Stimulated activated CD4-positive, alpha-beta T cell treated with anti-CD3 and anti-CD28 coated beads, Interleukin-12 subunit alpha, Interleukin-12 subunit beta, amount 100 ng/mL, for 24 hours (primary cell): ENCODE measurements at regions not wholly inside any gene's neighbourhood (a gene's known extent, or its start where the extent isn't known, plus 50 kb on each side); places are given as distances from the start of the nearest gene placed in this dataset.
"Not testable (repeated sequence)": the region's sequence is repeated elsewhere in the genome, so short reads cannot be mapped to it uniquely, and the experiment has no call there.

ENCODE experiments used
- DNase-seq, 2 experiments: peaks; one replicate each; pipeline ENCODE4 v3.0.0-alpha.2; 2020; ENCODE audit warnings: low read depth in 2 of 2

DNA sequence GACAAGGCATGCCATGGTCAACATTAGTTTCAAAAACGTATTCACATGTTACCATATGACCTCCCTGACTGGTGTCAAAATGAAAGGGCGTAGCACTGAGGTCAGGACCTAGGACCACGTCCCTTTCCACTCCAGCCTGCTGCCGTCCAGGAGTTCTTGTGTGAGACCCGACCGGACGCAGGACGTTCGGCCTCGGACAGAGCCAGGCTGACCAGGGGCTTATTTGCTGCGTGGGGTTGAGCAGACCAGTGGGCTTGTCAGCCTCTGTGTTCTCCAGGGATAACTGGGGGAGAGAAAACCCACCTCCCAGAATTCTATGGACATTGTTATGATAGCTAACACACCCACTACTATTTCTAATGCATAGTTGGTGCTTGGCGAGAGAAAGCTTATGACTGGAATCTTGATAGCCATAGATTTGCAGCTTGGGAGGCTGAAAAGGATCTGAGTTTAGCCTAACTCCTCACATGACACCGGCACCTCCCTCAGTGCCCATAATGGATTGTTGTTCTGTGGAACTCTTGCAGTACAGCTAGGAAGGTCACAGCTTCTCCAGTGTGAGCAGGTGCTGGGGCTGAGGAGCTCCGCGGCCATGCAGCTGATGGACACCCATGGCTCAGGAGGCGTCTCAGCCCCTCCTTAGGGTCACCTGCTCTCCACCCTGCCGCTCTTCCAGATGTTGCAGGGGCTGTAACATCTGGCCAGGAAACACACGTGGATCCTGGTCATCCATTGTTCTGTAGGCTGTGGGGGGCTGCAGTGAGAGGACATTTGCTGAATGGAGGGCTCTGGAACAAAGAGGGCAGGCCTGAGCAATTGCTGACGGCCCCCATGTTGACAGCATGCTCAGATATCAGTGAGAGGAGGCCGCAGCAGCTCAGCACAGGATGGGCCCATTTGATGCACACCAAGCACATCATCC lies 368.4 kb downstream of the IRX2 start:
- no peak for DNase-seq

GRCh38 chr5:2381861-2382260 lies 369.6 kb downstream of the IRX2 start:
- DNase-seq: no peak

DNA sequence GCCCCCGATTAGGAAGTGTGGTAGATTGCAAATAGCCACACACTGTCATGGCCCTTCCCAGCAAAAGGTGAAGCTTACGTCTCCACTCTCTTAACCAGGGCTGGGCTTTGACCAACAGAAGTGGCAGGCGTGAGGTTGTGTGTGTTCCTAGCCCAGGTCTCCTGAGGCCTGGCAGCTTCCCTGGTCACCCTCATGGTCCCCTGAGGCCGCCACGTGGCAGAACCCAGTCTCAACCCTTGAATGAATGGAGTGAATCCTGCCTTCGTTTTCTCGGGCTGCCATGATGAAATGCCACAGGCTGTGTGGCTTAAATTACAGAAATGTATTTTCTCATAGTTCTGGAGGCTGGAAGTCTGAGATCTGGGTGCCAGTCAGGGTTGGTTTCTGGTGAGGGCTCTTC lies 370.4 kb downstream of the IRX2 start:
- DNase-seq: no peak

DNA sequence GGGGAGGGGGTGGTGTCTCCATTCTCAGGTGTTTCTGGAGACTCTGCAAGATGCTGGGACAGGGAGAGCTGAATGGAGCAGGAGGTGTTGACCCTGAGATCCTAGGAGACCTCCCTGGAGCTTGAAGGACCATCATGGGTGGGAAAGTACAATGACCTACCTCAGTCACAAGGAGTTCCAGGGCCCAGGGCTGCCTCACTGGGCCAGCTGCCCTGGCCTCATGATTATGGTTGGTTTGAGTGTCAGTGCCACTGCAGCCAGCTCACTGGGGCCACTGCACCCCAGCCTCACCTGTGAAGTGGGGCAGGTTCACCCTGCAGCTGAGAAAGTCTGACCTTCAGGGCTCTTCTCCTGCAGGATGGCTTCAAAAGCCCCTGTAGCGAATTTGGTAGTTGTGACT lies 372.5 kb downstream of the IRX2 start:
- no peak for DNase-seq

DNA sequence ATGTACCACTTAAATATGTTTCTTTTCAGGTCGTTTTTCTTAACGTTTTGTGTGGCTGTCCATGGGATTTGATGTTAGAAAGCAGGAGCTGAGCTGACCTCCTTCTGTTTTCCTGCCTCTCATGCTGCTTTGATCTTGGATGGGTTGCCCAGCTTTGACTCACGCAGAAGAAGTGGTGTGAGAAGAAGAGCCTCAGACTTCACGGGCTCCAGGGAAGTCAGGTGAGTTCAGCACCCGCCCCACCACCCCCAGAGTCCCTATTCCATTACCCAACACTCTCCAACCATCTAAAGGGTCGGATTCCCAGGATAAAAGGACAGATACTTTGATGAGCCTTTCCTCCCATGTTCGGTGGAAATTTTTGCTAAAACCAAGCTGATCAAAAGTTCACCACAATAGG lies 373.4 kb downstream of the IRX2 start:
- DNase-seq: no peak

DNA sequence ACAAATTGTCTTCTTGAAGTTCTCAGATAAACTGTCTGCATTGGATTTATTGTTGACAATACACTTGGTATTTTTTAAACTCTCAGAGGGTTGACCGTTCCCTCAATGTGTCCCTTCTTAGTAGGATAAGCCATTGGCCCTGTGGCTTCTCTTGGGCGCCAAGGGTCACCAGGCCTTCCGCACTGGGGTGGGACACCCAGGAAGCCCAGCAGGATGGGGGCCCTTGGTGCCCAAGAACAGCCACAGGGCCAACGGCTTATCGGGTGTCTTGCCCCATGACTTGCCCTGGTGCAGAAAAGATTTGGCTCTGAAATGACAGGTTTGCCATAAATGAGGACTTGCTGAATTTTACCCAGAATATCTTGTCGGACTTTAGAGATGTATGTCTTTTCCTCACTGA lies 375.0 kb downstream of the IRX2 start:
- DNase-seq: no peak

DNA sequence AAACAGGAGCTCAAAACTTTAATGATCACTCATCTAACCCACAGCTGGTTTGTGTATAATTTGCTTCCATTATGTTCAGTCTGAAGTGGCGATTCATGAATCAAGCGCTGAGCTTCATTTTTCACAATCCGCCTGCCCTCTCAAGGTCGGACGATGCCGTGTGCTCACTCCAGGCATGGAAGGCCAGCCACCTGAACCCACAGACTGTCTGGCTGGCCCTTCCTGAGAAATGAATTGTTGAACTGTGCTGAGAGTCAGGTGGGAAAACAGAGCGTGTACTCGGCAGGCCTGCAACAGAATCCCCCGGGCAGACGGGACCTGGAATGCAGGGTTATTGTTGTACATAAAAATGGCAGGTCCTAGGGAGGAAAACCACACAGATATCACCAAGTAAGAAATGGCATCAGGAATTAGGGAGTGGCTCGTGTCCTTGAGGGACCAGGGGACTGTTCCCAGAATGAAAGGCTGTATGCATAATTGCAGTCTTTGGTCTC lies 375.7 kb downstream of the IRX2 start:
- no peak for DNase-seq

DNA sequence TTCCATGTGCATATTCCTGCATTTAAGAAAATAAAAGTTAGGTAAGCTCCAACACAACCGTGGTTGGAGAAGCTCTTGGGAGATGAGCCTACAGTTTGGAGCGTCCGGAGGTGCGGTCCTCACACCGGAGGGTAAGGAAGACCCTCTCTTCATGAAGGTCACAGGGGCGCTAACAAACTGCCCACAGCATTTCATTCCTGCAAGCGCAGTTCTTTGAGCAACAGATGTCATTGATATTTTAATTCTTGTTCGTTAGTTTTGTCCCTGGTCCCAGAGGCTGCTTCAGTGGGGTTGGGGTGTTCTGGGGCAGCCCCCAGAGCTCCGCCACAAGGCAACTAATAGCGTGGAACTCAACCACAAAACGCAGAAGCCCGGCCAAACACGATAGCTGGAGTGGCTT lies 376.2 kb downstream of the IRX2 start:
- DNase-seq: no peak

GRCh38 chr5:2374703-2375102 lies 376.8 kb downstream of the IRX2 start:
- DNase-seq: no peak

DNA sequence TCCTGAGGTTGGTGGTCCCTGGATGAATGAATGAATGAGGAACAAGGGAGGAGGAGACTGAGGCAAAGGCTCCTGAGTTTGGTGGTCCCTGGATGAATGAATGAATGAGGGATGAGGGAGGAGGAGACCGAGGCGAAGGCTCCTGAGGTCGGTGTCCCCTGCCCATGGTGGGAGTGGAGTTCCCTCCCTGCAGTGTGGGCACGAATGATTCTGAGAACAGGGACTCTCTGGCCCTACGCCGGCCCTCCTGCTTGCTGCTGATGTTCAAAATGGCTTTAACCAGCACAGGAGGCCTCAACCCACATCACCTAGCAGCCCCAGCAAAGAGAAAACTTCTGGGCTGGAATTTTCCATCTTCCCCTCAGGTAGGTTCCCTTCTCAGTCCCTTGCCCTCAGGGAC lies 377.8 kb downstream of the IRX2 start:
- no peak for DNase-seq

GRCh38 chr5:2371419-2371710 lies 380.1 kb downstream of the IRX2 start:
- no peak for DNase-seq

DNA sequence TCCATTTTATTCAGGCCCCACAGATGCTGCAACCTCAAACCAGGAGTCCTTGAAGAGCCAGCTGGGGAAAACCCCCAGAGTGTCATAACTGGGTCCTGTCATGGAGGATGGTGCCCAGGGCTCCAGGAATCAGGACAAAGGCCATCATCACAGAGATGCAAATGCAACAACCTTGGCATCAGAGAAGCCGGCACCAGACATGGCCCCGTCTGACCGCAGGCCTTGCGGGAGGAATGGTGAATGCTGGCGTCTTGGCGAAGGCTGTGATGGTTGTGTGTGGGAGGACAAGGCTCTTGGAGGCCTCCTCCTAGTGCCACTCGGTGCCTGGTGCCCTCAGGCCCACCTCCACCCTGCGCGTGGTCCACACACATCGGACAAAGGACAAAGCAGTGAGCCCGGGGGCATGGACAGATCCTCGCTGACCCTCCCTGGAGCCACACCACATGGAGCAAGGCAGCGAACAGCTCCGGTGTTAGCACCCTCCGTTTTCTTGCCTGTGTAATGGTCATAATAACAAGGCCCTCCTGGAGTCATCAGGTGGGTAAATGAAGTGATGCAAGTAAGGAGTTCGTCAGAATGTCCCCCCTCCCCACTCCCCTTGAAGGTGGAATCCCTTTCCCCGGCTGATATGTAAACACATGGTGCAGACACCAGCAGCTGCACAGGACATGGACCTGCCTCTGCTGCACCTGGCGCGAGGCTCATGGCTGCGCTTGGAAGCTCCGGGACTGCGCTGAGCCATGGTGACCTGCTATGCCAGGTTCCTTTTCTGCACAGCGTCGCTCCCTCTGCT lies 380.7 kb downstream of the IRX2 start:
- no peak for DNase-seq

DNA sequence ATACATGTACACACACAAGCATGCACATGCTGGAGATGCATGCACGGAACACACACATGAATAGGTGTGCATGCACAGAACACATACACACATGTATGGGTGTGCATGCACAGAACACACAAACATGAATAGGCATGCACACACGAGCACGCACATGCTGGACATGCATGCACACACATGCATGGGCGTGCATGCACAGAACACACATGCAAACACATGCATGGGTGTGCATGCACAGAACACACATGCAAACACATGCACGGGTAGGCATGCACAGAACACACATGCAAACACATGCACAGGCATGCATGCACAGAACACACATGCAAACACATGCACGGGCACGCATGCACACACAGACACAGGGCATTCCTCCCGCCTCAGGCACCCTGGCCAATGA lies 382.3 kb downstream of the IRX2 start:
- DNase-seq: no peak

GRCh38 chr5:2366816-2367215 lies 384.7 kb downstream of the IRX2 start:
- DNase-seq: no peak

DNA sequence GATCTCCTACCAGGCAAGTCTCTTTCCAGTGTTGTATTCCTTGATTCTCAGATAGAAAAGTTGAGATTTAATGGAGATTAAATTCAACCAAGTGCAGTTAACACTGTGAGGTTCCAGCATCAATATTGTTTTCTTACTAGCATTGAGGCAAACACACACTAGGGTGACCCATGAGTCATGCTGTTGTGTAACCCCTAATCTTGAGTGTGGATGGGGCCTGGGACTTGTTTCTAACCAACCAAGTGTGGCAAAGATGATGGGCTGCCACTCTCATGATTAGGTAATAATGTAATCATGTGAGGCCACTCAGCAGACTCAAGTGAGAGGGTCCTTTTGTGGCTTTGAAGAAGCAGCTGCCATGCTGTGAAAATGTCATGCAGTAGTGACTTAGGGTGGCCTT lies 394.2 kb downstream of the IRX2 start:
- no peak for DNase-seq

GRCh38 chr5:2355859-2356258 lies 395.6 kb downstream of the IRX2 start:
- no peak for DNase-seq

GRCh38 chr5:2353871-2354440 lies 397.5 kb downstream of the IRX2 start:
- DNase-seq: no peak

DNA sequence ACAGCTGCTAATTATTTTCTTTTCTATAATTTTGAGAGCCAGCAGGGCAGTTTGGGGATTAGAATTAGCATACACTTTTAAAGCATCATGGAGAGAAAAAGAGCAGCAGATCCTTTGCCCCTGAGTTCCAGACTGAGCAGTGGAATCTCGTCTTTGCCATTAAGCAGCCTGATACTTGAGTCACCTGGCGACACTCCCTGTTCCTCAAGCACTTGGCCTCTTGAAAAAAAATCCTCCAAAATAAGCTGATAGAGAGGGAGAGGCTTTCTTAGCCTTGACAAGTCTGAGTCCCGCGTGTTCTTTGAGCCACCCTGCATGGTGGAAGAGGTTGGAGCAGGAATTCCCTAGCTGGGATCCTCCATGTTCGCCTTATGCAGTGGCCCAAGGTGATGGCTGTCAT lies 398.3 kb downstream of the IRX2 start:
- no peak for DNase-seq

DNA sequence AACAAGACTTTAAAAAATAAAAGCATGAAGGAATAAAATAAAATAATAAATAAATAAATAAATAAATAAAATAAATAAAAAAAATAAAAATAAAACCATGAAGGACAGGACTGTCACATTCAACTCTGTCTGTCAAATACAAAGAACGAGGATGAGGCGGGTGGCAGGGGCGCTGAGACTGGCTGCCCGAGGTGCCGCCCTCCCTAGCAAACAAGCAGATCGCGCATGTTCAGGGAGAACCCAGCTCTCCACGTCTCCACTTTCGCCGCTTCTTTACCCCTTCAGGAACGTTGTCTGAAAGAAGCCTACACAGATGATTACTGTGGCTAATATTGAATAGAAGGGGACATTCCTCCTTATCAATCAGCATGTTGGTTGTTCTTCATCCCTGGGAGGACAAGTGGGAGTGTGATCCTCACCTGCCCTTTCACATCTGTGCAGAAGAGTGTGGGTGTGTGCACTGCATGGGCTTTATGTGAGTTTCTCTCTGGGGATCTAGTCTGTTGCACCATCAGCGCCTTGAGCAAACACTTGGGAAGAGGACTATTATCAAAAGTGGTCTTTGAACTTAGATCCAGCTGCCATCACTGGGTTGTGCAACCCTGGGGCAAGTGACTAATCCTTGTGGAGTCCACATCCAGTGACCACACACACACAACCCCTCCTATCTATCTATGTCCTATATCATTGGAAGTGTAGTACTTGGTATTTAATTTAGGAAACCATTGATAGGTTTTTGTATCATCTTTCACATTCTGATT lies 399.2 kb downstream of the IRX2 start:
- DNase-seq: no peak

GRCh38 chr5:2349768-2350167 lies 401.7 kb downstream of the IRX2 start:
- not testable (repeated sequence) for DNase-seq

DNA sequence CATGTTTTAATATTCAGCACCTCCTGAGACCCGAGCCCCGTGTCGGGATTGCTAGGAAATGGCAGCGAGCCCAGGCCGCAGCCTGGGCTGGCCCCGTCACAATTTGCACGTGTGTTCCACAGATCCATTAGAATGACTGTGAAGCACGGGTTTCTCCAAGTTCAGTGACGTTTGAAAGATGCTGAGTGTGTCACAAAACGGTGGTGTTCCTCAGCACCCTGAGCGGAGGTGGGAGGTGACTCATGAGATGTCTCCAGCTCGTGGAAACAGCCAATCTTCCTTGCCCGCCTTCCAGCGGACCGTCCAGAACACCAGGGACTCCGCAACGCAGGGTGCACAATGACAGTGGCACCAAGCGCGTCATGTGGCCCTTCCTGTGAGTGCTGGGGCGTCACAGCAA lies 412.8 kb downstream of the IRX2 start:
- no peak for DNase-seq
